NCI-H510A (cell line): ENCODE measurements at regions not wholly inside any gene's neighbourhood (a gene's known extent, or its start where the extent isn't known, plus 50 kb on each side); places are given as distances from the start of the nearest gene placed in this dataset.
"Not testable (repeated sequence)": the region's sequence is repeated elsewhere in the genome, so short reads cannot be mapped to it uniquely, and the experiment has no call there.

Experiments used
- DNase-seq: peaks from one replicate; lab custom pipeline; 2025; lab: John Stamatoyannopoulos, UW

DNA sequence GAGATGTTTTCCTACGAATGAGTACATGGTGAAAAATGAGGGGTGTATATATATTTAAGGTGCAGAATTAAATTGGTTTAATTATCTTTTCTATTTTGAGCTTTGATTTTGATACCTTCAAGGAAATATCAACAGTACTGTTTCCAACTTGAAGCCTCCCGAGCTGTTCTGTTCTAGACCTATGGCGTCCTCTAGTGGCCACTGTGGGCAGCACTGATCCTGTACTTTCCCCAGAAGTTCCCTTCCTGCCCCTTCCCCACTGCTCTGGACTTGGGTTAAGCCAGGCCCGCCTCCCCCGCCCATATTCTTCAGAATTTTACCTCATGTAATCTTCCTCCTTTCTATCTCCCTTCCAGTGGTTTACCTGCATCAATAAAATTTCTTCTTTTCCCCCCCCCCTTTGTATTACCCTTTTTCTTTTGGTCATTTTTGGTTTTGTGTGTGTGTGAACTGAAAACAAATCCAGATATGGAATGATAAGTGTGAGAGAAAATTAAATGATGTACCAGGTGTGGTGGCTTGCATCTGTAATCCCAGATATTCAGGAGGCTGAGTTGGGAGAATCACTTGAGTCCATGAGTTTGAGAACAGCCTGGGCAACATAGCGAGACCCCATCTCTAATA, 1643.5 kb downstream of the TP53TG3F start:
- DNase-seq: no peak

DNA sequence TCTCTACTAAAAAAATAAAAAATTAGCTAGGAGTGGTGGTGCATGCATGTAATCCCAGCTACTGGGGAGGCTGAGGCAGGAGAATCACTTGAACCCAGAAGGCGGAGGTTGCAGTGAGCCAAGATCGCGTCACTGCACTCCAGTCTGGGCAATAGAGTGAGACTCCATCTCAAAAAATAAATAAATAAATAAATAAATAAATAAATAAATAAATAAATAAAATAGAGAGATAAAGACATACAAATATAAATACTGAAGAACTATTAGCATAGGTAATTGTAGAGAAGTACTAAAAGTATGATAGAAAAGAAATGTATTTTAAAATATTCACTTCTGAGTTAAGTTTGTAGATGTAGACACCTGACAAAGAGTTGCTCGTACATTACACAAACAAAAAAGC, 1652.4 kb downstream of the TP53TG3F start:
- not testable (repeated sequence) for DNase-seq

DNA sequence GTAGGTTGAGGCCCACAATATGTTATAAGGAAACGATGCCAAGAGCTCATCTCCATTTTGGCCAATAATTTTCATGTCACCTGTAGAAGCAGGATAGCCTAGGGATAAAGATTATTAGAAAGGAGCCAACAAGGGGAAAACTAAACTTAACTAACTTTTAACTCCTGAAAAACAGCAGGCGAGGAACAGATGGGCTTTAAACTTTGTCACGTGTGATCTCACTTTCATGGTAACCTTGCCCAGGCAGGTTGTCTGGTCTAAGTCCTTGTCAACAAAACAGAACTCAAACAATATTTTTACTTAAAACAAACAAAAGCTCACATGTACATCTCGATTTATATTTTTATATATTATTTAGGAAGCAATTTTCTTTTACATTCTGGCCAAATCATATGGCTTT, 1672.0 kb downstream of the TP53TG3F start:
- DNase-seq: no peak

DNA sequence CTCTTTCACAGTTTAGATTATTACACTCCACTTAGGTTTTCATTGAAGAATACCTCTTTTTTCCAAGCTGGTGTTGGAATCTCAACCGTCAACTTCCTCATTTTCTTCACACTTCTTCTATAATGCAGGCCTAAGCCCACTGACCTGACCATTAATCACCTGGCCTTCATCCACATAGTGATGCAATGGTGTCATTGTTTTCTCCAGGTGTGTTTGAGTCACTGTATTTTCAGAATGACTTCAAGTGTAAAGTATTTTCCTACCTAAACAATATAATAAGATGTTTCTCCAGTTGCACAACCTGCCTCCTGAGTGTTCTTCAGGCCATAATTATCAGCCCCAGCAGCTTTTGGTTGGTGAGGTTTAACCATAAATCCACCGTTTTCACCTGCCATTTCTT, 1675.1 kb downstream of the TP53TG3F start:
- DNase-seq: no peak

DNA sequence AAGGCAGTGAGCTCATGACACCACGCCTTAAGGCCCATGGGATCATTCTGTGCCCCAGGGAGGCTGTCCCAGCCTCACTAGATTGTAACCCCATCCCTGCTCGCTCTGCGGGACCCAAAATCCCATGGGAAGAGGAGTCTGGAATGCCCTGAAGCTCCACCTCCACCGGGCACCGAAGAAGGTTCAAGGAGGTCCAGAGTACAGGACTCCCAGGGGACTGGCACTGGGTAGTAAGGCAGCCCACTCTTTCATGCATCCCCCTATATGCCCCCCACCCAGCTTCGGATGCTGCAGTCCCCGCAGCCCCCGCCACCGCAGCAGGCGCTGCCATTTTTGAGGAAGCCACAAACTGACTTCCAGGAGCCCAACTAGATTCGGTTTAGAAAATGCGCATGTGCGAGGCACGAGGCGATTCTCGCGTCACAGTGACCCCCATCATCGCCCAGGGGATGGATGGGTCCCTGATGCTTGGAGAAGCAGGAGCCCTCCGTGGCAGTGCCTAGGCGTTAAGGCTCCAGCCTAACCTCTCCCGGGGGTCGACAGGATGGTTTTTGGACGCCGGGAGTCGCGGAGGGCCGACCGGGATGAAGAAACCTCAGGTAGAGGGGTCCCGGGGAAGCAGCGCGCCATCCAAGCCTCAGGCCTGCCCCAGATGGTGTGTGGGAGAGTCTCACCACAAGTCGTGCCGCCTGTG, 1681.0 kb downstream of the TP53TG3F start:
- DNase-seq: no peak

DNA sequence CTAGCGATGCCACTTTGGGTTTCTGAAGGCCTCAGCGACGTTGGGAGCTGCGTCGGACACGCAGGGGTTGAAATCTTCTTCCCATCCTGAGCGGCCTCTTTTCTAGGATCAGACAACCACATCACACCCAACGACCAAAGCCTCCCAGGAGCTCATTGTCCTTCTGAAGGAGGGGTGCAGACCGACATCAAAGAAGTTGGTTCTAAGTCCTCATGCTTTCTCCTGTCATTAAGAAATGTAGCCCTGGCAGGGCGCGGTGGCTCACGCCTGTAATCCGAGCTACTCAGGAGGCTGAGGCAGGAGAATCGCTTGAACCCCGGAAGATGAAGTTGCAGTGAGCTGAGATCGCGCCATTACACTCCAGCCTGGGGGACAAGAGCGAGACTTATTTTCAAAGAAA, 1681.9 kb downstream of the TP53TG3F start:
- no peak for DNase-seq

DNA sequence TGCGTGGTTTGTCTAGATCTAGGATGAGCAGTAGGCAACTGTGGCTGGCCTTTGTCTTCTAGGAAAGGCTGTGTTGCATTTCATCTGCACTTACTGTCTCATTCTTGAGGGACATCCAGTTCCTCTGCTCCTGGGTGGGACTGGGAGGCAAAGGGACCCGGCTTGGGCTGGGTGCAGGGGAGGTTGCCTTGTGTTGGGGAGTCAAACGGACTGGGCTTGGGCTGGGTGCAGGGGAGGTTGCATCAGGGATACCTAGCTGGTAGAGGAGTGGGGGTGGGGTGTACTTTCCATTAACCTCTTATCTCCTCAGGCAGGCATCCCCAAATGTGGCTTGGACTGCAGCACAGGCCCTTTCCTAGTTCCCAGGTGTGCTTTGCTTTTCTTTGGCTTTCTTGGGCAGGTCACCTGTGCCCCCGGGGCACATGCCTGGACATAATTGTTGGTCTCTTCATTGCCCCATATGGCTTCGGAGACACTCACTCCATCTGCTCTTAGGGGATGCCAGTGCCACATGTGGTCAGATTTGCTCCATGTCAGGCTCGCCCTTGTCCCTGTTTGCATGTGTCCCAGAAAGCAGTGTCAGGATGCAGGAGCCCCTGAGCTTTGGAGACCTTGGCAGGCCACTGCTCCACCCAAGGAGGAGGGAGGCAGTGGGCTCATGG, 1682.9 kb downstream of the TP53TG3F start:
- no peak for DNase-seq

DNA sequence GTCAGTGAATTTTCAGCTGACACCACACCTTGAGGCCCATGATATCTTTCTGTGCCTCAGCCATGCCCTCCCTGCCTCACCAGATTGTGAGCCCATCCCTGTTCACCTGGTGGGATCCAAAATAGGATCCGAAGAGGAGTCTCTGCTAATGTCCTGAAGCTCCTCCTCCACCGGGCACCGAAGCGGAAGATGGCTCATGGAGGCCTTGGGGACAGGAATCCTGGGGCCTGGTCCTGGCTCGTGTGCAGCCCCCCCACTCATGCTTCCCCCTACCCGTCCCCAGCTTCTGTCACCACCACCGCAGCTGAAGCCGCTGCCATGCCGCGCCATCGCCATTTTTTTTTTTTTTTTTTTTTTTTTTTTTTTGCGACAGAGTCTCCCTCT, 1683.4 kb downstream of the TP53TG3F start:
- no peak for DNase-seq

DNA sequence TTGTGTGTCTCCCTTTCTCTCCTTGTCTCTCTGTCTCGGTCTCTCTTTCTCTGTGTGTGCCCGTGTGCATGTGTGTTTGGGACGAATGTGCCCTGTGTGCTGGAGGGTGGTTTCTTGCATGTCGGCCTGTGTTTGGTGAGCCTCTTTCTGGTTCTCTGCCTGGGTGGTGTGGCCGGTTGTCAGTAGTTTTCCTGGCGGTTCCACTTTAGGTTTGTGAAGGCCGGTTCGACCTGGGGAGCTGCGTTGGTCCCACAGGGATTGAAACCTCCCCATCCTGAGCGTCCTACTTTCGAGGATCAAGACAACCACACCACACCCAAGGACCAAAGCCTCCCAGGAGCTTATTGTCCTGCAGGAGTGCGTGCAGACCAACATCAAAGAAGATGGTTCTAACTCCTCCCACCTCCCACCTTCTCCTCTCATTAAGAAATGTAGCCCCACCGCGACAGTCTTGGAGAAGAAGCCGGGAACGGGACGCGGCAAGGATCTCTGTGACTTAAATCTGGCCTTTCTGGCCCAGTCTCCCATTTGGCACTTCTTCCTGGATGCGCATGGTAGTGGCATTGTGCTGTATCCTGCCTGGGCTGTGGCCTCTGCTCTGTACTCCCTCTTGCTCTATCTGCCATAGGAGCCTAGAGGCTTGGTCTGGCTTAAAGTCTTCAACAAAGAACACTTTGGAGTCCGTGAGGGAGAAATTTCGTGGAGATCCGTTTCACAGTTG, 1685.0 kb downstream of the TP53TG3F start:
- no peak for DNase-seq

DNA sequence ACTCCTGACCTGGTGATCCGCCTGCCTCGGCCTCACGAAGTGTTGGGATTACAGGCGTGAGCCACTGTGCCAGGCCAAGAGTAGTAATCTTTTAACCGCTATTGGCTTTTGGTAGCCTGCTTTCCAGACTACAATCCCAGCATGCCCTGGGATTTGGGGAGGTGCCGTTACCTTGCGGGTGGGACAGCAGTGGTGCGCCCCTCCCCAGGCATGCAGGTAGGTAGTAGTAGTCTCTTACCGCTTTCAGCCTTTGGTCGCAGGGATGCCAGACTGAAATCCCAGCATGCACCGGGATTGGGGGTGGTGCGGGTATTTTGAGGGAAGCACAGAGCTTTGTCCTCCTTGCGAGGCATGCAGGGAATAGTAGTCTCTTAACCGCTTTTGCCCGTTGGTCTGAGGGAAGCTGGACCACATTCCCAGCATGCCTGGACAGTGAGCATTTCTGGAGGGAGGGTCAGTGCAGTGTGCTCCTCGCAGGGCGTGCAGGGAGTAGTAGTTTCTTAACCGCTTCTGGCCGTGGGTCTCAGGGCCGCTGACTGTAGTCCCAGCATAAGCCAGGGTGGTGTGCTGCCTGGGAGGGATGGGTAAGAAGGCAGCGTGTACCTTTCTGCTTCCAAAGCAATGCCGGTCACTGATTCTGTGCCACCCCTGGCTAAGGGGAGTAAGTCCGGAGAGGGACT, 1686.8 kb downstream of the TP53TG3F start:
- no peak for DNase-seq

DNA sequence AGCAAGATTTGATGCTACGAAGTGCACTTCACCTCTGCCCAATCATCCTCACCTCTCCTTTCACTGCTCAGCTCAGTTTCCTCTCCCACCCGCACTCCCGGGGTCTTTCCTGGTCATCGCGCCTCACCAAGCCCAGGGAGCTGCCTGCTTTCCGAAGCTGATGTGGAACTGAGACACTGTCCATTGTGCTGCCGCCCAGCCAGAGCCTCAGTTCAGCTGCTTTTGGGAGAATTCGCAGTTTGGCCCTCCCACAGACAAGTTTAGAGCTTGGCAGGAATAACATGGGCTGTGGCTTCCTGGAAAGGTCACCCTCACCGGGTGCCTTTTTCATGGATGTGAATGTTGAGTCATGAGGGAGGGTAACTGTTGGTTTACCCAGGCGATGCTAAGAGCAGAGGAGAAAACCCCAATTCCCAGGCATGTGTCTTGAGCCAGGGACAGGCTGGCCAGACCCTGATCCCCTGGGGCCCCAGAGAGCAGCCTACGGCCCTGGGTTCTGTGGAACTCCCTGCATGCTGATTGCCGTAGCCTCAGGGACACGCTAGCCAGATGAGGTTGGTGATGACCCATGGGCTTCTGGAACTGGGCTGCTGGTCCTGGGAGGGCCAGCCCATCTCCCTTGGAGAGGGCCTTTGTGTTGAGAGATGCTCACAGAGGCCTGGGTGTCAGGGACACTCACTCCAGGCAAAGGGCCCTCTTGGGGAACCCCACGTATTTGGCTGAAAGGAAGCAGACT, 1687.5 kb downstream of the TP53TG3F start:
- DNase-seq: no peak

DNA sequence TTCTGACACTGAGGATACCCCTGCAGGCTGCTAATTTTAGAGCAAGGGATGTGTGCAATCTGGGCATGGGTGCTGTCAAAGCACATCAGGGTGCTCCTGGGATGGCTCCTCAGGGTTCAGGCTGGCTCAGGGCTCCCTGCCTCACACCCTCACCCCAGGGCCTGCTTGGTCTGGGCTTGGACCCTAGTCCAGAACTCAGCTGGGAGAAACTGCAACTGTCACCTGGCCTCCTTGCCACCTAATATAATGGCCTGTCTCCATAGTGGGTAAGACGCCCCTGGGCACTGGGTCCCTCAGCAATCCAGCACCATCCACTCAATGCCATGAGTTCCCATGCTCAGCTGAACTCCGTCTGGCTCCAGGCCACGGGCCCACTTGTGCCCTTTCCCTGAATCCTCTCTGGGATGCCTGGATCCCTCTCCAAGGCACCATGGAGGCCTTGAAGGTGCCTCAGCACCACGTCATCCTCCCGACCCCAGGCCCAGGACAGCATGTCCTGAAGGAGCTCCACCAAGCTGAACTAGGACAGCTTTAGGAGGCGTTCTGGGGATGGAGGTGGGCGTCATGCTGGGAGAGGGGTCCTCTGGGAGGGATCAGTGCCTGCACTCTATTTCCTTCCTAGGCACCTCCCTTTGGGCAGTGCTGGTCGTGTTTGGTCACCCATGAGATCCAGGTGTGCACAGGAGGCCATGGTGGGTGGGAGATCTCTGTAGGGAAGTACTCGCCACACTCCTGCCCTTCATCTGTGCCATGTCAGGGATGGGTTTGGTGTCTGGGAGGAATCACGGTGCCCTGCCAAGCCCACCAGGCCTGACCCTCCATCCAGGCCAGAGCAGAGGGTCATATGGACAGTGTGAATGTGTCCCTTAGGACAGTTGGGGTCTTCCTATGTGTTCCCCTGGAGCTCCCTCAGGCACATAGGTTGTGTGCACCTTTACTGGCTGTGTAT, 1688.4 kb downstream of the TP53TG3F start:
- DNase-seq: no peak

DNA sequence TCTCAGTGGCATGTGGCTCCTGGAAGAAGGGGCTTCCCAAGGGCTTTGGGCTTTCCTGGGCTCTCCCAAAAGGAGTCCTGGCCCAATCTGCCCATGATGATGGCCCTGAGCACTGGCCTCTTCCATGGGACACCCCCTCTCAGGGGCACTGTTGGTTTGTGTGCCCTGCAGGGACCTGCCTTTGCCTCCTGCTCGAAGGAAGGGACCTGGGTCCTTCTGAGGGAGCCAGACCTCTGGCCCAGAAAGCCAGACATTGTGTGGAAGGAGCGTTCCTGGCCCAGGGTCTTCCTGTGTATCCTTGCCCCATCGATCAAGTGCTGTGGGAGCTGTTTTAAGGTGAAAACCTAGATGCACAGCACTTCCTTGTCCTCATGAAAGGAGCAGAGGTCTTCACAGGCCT, 1689.3 kb downstream of the TP53TG3F start:
- no peak for DNase-seq

DNA sequence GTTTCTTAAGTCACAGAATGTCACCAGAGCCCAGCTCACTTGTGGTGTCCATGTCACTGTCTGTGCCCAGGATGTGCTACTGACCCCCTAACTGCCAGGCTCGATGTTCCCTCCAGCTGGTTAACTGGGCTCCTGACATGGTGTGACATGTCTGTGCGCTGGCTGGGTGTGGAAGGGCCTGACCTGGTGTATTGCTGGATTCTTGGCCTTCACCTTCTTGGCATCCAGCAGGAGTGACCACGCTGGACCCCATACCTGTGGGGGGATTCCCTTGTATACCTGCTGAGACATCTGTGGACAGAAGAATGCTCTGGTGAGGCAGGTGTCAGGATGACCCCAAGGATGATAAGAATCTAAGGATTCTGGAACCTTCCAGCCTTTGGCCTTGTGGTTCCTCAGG, 1690.1 kb downstream of the TP53TG3F start:
- no peak for DNase-seq

DNA sequence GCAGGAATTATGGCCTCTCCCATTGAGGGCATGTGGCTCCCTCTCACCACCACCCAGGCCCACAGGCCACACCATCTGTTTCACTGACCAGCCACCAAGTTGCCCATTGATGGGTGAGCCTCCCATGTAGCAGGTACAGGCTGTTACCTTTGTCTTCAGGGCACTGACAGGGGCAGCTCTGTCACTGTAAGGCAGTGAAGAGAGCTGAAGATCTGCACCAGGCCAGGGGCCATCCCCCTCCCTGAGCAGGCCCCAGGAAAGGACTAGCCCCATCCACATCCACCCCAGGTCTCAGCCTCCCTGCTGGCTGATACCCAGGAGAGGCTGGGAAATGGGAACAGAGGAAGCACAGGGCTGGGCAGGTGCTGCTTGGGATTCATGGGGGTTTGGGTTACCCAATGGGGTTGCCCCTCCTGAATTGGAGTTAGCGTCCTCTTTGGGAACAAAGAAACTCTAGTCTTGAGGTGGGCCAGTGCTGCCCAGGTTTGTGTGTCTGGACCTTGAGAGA, 1691.4 kb downstream of the TP53TG3F start:
- no peak for DNase-seq

DNA sequence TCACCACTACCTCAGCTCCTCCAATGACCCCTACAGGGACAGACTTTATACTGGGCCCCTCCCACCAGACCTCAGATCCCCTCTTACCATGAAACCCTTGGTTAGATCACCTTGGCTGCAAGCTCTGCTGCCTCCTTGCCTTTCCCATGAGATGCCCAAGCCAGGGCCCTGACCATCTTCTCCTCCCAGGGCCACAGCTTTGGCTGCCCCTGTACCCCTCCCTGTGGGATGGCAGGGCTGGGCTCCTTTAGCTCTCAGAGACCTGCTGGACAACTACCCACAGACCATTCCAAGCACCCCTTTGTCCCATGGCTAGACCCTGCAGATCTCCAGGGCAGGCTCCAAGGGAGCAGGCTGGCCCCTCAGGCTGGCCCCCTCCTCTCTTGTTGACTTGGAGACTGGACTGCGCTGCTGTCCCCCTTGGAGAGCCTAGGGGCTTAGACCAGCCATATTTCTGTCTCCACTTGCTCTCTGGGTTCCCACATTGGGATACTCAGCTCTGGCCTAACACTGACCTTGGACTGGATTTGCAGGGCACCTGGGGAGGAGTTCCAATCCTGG, 1692.7 kb downstream of the TP53TG3F start:
- DNase-seq: no peak

DNA sequence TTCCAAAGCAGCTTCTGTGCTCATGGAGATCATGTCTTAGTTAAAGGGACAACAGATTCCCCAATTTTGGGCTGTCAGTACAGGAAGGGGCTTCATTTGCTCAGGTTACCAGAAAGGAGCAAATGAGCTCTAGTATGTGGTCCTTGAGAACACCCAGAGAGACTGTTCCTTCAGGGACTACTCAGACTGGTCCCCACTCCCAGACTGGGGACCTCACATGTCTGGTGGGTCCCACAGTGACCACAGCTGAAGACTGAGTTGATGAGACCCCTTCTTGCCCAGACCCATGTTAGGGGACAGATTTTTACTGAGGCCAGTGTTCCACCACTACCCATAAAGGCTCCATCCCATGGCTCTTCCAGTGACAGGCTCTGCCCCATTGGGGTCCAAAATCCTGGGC, 1695.2 kb downstream of the TP53TG3F start:
- DNase-seq: no peak

DNA sequence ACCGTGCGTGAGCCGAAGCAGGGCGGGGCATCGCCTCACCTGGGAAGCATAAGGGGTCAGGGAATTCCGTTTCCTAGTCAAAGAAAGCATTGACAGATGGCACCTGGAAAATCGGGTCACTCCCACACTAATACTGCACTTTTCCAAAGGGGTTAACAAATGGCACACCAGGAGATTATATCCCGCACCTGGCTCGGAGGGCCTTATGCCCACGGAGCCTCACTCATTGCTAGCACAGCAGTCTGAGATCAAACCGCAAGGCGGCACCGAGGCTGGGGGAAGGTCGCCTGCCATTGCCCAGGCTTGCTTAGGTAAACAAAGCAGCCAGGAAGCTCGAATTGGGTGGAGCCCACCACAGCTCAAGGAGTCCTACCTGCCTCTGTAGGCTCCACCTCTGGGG, 1698.1 kb downstream of the TP53TG3F start:
- not testable (repeated sequence) for DNase-seq

DNA sequence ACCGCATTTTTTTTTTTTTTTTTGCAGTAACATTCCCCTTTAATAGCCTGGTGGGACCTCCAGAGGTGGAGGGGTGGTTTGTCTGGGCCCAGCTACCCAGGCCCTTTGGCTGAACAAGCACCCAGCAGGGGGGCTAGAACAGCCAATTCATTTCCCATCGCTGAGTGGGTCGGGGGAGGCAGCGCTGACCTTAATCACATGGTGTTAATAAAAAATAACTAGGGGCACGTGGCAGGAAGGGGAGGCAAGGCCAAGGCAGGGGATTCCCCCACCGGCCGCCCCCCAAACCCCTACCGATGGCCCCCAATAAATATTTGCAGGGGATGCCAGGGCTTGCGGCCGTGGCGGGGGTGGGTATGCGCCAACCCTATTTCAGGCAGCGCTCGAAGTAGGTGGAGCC, 1709.9 kb downstream of the TP53TG3F start:
- not testable (repeated sequence) for DNase-seq

DNA sequence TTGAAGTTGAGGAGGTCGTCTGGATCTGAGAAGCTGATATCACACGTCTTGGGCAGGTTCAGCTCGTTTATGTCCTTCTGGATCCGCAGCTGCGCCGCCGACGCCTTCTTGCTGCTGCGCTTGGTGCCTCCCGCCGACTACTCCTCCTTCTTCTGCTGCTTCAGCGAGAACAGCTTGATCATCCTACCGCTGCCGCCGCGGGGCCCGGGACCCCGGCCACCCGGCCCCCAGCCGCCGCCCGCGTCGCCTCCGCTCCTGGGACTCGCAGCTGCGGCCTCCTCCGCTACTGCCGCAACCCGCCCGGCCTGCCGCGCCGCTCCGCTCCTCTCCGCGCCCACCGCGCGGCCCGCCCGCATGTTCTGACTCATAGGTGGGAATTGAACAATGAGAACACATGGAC, 1710.6 kb downstream of the TP53TG3F start:
- DNase-seq: not testable (repeated sequence)
